ENCODE measurements at regions not wholly inside any gene's neighbourhood (a gene's known extent, or its start where the extent isn't known, plus 50 kb on each side); places are given as distances from the start of the nearest gene placed in this dataset.

DNA sequence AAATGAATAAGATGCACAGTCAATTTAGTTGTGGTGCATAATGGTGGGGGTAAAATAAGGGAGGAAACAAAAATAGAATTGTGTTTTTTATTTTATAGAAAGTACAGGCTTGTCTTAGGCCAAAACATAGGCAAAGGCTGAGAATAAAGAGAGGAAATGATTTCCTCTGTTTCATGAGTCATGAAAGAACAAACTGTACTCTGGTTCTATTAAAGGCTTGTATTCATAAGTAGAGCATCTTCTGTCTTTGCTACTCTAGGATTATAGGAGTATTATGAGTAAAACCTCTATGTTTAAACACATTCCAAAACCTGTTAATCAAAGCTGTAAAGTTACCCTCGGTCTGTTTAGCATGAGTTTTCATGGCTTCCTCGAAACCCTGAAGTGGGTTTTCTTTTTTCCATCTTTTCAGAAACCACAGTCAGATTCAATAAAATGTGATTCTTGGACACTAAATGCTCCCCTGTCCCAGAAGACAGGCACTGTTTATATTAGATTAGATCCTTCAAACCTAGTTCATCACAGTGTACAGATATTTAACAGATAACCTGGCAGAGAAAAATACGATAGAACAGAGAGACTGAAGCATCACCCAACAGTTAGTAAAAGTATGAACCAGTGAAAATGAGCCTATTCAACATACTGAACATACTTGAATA lies 473.9 kb upstream of the CYLC2 start:
- no peaks in the 10 kb centered on the region for H3K4me1 ChIP-seq (ENCODE audit: insufficient read depth, low read length)
- ChIA-PET POLR2A (no interaction called here), CTCF (no interaction called here)
- H3K9me3 ChIP-seq (ENCODE audit: low read length) = no peaks in the 10 kb centered on the region
- Mint-ChIP-seq H3K27ac (no peak overlapping the region), H3K36me3 (no peaks in the 10 kb centered on the region), H3K27me3 (no peaks in the 10 kb centered on the region), H3K4me1 (no peaks in the 10 kb centered on the region), H3K4me3 (no peak overlapping the region), H3K9me3 (peaks cover 9 to 34% (median 16%) of the 10 kb centered on the region in 5 donors)
- no peaks in the 10 kb centered on the region for H3K36me3 ChIP-seq (ENCODE audit: insufficient read depth, low read length)
- H3K27me3 ChIP-seq (ENCODE audit: insufficient read depth, low read length, poor library complexity, severe bottlenecking) = no peaks in the 10 kb centered on the region
- no peak overlapping the region for H3K4me3 ChIP-seq (ENCODE audit: low read length)
- no peak overlapping the region for H3K27ac ChIP-seq (ENCODE audit: low read depth, low read length)
- no peak for DNase-seq

DNA sequence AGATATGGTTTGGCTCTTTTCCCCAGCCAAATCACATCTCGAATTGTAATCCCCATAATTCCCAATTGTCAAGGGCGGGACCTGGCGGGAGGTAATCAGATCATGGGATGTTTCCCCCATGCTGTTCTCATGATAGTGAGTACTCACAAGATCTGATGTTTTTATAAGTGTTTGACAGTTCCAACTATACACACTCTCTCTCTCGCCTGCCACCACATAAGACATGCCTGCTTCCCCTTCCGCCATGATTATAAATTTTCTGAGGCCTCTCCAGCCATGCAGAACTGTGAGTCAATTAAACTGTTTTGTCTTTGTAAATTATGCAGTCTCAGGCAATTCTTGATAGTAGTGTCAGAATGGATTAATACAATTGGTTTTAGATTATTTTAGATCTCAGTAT lies 475.7 kb upstream of the CYLC2 start:
- ChIA-PET POLR2A (no interaction called here), CTCF (no interaction called here)
- DNase-seq = no peak
- Mint-ChIP-seq H3K9me3 (peaks cover 8 to 29% (median 14%) of the 10 kb centered on the region in 5 donors), H3K4me3 (no peak overlapping the region), H3K4me1 (no peaks in the 10 kb centered on the region), H3K27ac (no peak overlapping the region), H3K27me3 (no peaks in the 10 kb centered on the region), H3K36me3 (no peaks in the 10 kb centered on the region)
- Histone ChIP-seq H3K36me3 (ENCODE audit: insufficient read depth, low read length) (no peaks in the 10 kb centered on the region), H3K9me3 (ENCODE audit: low read length) (no peaks in the 10 kb centered on the region), H3K27ac (ENCODE audit: low read depth, low read length) (no peak overlapping the region), H3K27me3 (ENCODE audit: insufficient read depth, low read length, poor library complexity, severe bottlenecking) (no peaks in the 10 kb centered on the region), H3K4me1 (ENCODE audit: insufficient read depth, low read length) (no peaks in the 10 kb centered on the region), H3K4me3 (ENCODE audit: low read length) (no peak overlapping the region)

DNA sequence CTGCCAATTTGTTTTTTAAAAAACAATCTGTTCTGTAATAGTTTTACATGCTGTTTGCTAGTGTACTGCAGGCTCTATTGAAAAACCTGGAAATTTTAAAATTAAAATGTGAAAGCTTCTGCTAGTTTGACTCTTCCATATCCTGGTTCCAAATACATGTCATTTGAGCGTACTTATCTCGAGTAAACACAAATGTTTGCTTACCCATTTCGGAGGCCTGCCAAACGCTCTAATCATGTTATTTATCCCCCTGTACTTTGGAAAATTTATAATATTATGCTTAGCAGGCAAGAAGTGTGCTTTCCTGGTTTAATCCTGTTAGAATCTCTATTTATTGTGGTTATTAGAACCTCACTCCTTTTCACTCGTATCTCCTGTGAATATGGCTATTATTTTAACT lies 476.8 kb upstream of the CYLC2 start:
- H3K27me3 Mint-ChIP-seq = no peaks in the 10 kb centered on the region
- no peaks in the 10 kb centered on the region for H3K36me3 Mint-ChIP-seq
- no peak overlapping the region for H3K4me3 Mint-ChIP-seq
- Histone ChIP-seq H3K9me3 (ENCODE audit: low read length) (no peaks in the 10 kb centered on the region), H3K4me3 (ENCODE audit: low read length) (no peak overlapping the region), H3K27me3 (ENCODE audit: insufficient read depth, low read length, poor library complexity, severe bottlenecking) (no peaks in the 10 kb centered on the region), H3K27ac (ENCODE audit: low read depth, low read length) (no peak overlapping the region), H3K36me3 (ENCODE audit: insufficient read depth, low read length) (no peaks in the 10 kb centered on the region), H3K4me1 (ENCODE audit: insufficient read depth, low read length) (no peaks in the 10 kb centered on the region)
- peaks cover 8 to 31% (median 10%) of the 10 kb centered on the region in 5 donors for H3K9me3 Mint-ChIP-seq
- no peaks in the 10 kb centered on the region for H3K4me1 Mint-ChIP-seq
- ChIA-PET CTCF (interaction anchor here (1.0 kb wide), 1 partner anchor 14 kb away, joined by 3 read pairs; no protein-coding TSS in a partner anchor), POLR2A (no interaction called here)
- H3K27ac Mint-ChIP-seq = no peak overlapping the region
- DNase-seq = no peak

DNA sequence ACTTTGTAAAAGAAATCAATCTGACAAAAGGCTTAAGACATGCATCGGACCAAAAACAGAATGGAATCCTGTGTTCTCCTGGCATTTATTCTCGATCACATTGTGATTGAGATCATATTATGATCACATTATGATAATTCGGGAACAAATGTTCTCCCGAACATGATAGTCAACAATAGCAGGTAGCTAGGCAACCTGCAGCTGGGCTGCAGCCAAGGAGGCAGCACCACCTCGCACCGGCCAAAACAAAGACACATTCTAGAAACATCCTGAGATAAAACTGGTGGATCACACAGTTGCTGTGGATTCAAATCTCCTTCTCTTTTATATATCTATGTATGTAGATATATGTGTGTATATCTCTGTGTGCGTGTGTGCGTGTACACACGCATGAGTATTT lies 480.6 kb upstream of the CYLC2 start:
- no peak overlapping the region for H3K4me3 Mint-ChIP-seq
- no peak overlapping the region for H3K27ac Mint-ChIP-seq
- H3K27me3 ChIP-seq (ENCODE audit: insufficient read depth, low read length, poor library complexity, severe bottlenecking) = no peaks in the 10 kb centered on the region
- POLR2A ChIA-PET = no interaction called here
- H3K4me1 Mint-ChIP-seq = no peaks in the 10 kb centered on the region
- peaks cover 6 to 25% (median 7%) of the 10 kb centered on the region in 5 donors for H3K9me3 Mint-ChIP-seq
- CTCF ChIA-PET = no interaction called here
- H3K27ac ChIP-seq (ENCODE audit: low read depth, low read length) = no peak overlapping the region
- no peaks in the 10 kb centered on the region for H3K36me3 ChIP-seq (ENCODE audit: insufficient read depth, low read length)
- H3K4me1 ChIP-seq (ENCODE audit: insufficient read depth, low read length) = no peaks in the 10 kb centered on the region
- H3K36me3 Mint-ChIP-seq = no peaks in the 10 kb centered on the region
- no peaks in the 10 kb centered on the region for H3K9me3 ChIP-seq (ENCODE audit: low read length)
- no peaks in the 10 kb centered on the region for H3K27me3 Mint-ChIP-seq
- H3K4me3 ChIP-seq (ENCODE audit: low read length) = no peak overlapping the region
- DNase-seq = no peak

DNA sequence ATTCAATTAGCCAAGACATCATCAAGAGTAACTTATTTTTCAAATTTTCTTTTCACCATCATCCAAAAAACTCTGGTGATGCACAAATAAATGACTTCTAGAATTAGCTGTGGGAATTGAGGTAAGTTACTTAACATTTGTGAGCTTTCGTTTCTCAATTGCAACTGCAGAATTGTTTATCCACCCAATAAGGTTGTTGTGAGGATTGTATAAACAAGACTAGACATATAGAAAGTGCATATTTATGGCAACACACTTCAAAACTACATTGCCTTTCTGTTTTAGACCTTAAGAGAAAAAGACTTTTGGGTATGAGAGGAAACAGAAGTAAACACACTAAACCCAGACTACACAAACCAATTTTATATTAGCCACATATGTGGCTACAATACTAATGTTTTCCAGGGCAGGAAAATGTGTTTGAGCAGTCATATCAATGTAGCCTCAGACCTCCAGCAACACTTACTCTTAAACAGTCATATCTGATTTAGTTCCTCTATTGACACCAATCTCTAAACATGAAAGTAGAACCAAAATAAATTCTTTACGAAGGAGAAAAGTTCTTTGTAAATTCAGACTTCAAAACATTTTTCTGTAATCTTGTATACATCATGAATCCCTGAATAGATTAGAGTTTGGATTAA lies 488.0 kb upstream of the CYLC2 start:
- H3K4me3 Mint-ChIP-seq = no peak overlapping the region

DNA sequence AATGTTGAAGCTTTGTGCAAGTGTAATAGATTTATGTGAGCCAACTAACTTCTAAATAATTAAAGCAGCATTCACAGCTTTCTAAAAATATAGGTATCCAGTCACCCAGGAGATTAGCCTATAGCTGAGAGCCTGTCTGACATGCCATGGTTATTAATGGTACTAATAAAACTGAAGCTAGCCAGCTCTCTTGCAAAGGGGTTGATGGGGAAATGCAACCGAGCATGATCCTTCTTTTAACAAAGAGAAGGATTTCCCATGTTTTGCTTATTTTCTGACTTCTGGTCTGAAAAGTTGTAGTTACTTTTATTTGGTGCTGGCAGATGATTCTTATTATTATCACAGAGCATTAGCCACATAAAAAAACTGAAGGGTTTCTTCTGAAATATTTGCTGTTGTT lies 488.7 kb upstream of the CYLC2 start:
- CTCF ChIA-PET = no interaction called here

More for the DNA sequence above, 488.0 kb upstream of the CYLC2 start:
- Histone ChIP-seq H3K27me3 (ENCODE audit: insufficient read depth, low read length, poor library complexity, severe bottlenecking) (no peaks in the 10 kb centered on the region), H3K36me3 (ENCODE audit: insufficient read depth, low read length) (no peaks in the 10 kb centered on the region), H3K4me3 (ENCODE audit: low read length) (no peak overlapping the region), H3K27ac (ENCODE audit: low read depth, low read length) (no peak overlapping the region), H3K9me3 (ENCODE audit: low read length) (no peaks in the 10 kb centered on the region), H3K4me1 (ENCODE audit: insufficient read depth, low read length) (no peaks in the 10 kb centered on the region)
- H3K36me3 Mint-ChIP-seq = no peaks in the 10 kb centered on the region
- H3K9me3 Mint-ChIP-seq = peaks cover 2 to 19% (median 4%) of the 10 kb centered on the region in 5 donors
- ChIA-PET CTCF (no interaction called here), POLR2A (no interaction called here)
- H3K27me3 Mint-ChIP-seq = no peaks in the 10 kb centered on the region
- no peak for DNase-seq
- no peaks in the 10 kb centered on the region for H3K4me1 Mint-ChIP-seq
- no peak overlapping the region for H3K27ac Mint-ChIP-seq

DNA sequence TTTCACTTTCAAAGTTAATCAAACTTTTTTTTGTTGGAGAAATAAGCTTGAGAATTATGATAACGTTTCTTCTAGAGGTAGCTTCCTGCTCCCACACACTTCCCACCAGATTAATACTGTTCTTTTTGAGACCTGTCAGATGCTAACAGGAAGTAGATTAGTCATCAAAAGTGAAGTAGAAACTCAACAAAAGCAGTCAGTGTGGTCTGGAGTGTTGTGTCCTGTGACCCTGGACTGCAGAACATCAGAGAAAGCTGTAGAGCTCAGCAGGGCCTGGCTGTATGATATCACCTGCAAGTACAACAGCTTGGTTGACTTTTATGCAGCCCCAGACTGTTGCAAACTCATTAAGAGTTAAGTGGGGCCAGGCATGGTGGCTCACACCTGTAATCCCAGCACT lies 495.7 kb upstream of the CYLC2 start:
- H3K9me3 Mint-ChIP-seq = peaks cover 6 to 26% (median 12%) of the 10 kb centered on the region in 5 donors

More for the DNA sequence above, 488.7 kb upstream of the CYLC2 start:
- POLR2A ChIA-PET = no interaction called here
- Histone ChIP-seq H3K9me3 (ENCODE audit: low read length) (no peaks in the 10 kb centered on the region), H3K36me3 (ENCODE audit: insufficient read depth, low read length) (no peaks in the 10 kb centered on the region), H3K4me1 (ENCODE audit: insufficient read depth, low read length) (no peaks in the 10 kb centered on the region), H3K4me3 (ENCODE audit: low read length) (no peak overlapping the region), H3K27me3 (ENCODE audit: insufficient read depth, low read length, poor library complexity, severe bottlenecking) (no peaks in the 10 kb centered on the region), H3K27ac (ENCODE audit: low read depth, low read length) (no peak overlapping the region)
- H3K36me3 Mint-ChIP-seq = no peaks in the 10 kb centered on the region
- no peak overlapping the region for H3K27ac Mint-ChIP-seq
- no peaks in the 10 kb centered on the region for H3K4me1 Mint-ChIP-seq
- peaks cover 4 to 19% (median 7%) of the 10 kb centered on the region in 5 donors for H3K9me3 Mint-ChIP-seq
- H3K4me3 Mint-ChIP-seq = no peak overlapping the region
- DNase-seq = no peak
- H3K27me3 Mint-ChIP-seq = no peaks in the 10 kb centered on the region

DNA sequence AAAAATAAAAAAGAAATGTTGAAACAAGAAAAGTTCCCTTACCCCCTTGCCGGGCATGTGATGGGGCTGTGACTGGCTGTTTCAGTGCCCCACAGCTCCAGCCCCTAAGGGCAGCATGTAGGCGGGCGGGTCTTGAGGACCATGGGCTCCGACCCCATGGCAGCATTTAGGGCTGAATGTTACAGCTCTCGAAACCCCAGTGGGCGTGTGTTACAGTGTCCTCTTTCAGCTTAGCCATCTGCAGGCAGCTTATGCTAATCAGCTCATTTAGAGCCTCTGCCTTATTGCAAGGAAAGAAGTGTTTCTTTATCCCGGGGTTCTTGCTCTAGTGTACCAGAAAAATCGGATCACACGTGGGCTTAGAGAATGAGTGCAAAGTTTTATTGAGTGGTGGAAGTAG lies 497.4 kb upstream of the CYLC2 start:
- H3K27me3 Mint-ChIP-seq = no peaks in the 10 kb centered on the region
- Histone ChIP-seq H3K9me3 (ENCODE audit: low read length) (no peaks in the 10 kb centered on the region), H3K27ac (ENCODE audit: low read depth, low read length) (no peak overlapping the region), H3K27me3 (ENCODE audit: insufficient read depth, low read length, poor library complexity, severe bottlenecking) (no peaks in the 10 kb centered on the region), H3K36me3 (ENCODE audit: insufficient read depth, low read length) (no peaks in the 10 kb centered on the region), H3K4me3 (ENCODE audit: low read length) (no peak overlapping the region), H3K4me1 (ENCODE audit: insufficient read depth, low read length) (no peaks in the 10 kb centered on the region)
- no peak overlapping the region for H3K27ac Mint-ChIP-seq
- DNase-seq = no peak
- ChIA-PET CTCF (no interaction called here), POLR2A (no interaction called here)
- H3K36me3 Mint-ChIP-seq = no peaks in the 10 kb centered on the region
- no peak overlapping the region for H3K4me3 Mint-ChIP-seq
- H3K4me1 Mint-ChIP-seq = no peaks in the 10 kb centered on the region
- peaks cover 6 to 26% (median 10%) of the 10 kb centered on the region in 5 donors for H3K9me3 Mint-ChIP-seq

More for the DNA sequence above, 495.7 kb upstream of the CYLC2 start:
- Histone ChIP-seq H3K4me1 (ENCODE audit: insufficient read depth, low read length) (no peaks in the 10 kb centered on the region), H3K27ac (ENCODE audit: low read depth, low read length) (no peak overlapping the region), H3K36me3 (ENCODE audit: insufficient read depth, low read length) (no peaks in the 10 kb centered on the region), H3K27me3 (ENCODE audit: insufficient read depth, low read length, poor library complexity, severe bottlenecking) (no peaks in the 10 kb centered on the region), H3K9me3 (ENCODE audit: low read length) (no peaks in the 10 kb centered on the region), H3K4me3 (ENCODE audit: low read length) (no peak overlapping the region)
- CTCF ChIA-PET = no interaction called here
- H3K4me1 Mint-ChIP-seq = no peaks in the 10 kb centered on the region
- H3K27me3 Mint-ChIP-seq = no peaks in the 10 kb centered on the region
- H3K27ac Mint-ChIP-seq = no peak overlapping the region
- POLR2A ChIA-PET = no interaction called here
- DNase-seq = no peak
- H3K36me3 Mint-ChIP-seq = no peaks in the 10 kb centered on the region
- H3K4me3 Mint-ChIP-seq = no peak overlapping the region

Measured in CD8-positive, alpha-beta memory T cell (primary cell).